HG02571 (cell line): ENCODE measurements at regions not wholly inside any gene's neighbourhood (a gene's known extent, or its start where the extent isn't known, plus 50 kb on each side); places are given as distances from the start of the nearest gene placed in this dataset.
"Not testable (repeated sequence)": the region's sequence is repeated elsewhere in the genome, so short reads cannot be mapped to it uniquely, and the experiment has no call there.

Source experiments
- ATAC-seq: cut with Tn5 transposase; IDR thresholded peaks from one replicate; pipeline ENCODE4 v1.9.1; 2021; ENCODE audit warnings: mild to moderate bottlenecking, moderate library complexity; ENCODE audit not compliant: unreplicated experiment

DNA sequence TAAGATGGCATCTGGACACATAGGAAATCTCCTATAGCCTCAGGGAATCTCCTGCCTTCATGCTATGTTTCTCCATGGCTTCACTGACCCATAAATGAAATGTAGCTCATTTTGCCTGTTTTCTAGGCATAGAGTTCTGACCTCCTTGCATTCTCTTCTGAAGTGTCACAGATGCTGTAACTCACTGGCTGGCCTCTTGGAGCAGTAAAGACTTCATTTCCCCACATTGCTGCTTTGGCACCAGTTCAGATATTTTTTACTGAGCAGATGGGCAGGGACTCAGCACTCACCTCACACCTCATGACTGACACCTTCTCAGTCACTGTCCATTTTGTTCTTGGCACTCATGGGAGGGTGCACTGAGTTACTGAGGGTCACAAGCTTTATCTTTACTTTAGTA, 286.7 kb upstream of the TGFBR2 start:
- peak; percentile 72 for ATAC-seq

DNA sequence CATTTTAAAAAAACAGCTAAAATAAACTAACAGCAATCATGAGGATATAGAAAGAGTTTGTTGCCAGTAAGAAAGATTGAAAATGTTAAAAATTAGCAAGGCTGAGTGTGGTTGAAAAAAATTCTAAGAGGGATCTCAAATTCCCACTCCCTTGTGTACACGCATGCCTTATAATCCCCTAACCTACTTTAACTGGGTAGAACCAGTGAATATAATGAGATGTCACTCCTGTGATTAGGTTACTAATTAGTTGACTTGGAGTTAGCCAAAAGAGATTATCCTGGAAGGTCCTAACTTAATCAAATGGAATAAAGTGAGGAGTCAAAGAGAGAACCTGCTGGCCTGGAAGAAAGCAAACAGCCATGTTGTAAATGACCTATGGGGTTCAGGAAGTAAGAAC, 286.0 kb upstream of the TGFBR2 start:
- no peak for ATAC-seq

DNA sequence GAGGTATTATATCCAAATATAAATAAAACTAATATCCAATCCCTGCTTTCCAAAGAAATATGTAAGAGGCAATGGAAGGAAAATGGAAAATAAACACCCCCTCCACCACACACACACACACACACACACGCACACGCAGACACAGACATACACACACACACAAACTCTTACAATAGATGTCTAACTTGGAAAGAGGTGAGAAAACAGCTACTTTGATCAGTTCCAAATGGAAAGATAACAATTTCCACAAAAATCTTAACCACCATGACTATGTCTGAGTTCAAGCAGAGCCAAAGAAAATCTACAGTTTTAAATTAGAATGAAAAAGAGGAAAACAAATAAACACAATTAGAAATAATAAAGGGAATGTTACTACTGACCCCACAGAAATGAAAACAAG, 285.3 kb upstream of the TGFBR2 start:
- no peak for ATAC-seq

DNA sequence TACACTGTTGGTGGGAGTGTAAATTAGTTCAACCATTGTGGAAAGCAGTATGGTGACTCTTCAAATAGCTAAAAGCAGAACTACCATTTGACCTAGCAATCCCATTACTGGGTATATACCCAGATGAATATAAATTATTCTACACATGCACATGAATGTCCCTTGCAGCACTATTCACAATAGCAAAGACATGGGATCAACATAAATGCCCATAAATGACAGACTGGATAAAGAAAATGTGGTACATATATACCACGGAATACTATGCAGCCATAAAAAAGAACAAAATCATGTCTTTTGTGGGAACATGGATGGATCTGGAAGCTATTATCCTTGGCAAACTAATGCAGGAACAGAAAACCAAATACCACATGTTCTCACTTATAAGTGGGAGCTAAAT, 282.8 kb upstream of the TGFBR2 start:
- ATAC-seq, result not testable (repeated sequence)

DNA sequence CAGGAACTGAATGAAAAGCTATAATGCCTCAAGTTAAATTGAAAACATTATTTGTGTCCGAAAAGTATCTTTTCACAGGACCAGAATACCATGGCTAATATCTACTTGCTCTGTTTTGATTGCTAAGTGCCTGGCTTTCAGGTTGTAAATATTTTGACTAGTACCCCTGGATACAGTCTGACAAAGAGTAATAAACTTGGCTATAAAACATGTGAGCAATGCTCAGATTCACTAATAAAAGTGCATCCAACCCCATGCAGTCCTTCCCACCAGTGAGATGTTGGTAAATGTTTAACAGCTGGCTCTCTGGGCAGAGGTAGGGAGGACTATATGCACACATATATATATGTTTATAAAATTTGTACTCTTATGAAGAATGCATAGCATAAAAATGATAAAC, 281.8 kb upstream of the TGFBR2 start:
- no peak for ATAC-seq

DNA sequence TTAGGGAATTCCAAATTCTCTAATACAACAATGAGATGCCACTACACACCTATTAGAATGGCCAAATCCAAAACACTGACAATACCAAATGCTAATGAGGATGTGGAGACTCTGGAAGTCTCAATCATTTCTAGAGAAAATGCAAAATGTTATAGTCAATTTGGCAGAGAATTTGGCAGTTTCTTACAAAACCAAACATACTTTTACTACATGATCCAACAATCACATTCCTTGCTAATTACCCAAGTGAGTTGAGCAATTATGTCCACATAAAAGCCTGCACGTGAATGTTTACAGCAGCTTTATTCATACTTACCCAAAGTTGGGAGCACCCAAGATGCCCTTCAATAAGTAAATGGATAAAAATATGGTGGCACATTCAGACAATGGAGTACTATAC, 278.4 kb upstream of the TGFBR2 start:
- ATAC-seq, result not testable (repeated sequence)

DNA sequence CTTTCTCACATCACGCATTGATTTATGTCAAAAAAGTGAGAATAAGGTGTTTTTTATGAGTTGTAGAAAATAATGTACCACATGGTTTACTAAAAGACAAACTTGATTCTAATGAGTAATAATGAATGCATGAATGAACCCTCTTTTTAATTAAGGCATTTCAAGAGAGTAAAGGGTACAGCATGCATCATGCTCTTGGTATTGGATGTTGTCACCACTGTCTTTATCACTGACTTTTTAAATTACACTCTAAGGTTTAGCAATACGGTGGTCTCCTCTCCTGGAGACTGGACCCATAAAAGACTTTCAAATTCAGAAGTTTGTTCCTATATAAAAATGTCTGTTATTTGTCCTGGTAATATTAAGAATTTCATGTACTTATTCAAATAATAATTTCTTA, 277.5 kb upstream of the TGFBR2 start:
- ATAC-seq, result not testable (repeated sequence)

DNA sequence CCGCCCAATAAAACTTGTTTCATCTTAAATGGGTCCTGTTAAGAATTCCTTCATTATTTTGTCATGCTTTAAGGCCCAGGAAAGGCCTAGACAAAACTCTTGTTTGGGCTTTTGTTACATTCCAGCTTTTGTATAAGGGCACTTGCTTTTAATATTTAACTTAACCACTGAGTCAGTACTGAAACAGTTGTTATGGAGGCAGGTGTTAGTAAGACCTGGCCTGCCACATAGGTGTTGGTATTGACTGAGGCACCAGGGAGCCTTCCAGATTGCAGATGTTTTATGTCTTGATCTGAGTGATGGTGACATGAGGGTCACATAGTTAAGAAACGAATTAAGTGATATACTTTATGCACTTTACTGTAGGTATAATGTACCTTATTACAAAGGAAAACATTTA, 274.9 kb upstream of the TGFBR2 start:
- no peak for ATAC-seq

DNA sequence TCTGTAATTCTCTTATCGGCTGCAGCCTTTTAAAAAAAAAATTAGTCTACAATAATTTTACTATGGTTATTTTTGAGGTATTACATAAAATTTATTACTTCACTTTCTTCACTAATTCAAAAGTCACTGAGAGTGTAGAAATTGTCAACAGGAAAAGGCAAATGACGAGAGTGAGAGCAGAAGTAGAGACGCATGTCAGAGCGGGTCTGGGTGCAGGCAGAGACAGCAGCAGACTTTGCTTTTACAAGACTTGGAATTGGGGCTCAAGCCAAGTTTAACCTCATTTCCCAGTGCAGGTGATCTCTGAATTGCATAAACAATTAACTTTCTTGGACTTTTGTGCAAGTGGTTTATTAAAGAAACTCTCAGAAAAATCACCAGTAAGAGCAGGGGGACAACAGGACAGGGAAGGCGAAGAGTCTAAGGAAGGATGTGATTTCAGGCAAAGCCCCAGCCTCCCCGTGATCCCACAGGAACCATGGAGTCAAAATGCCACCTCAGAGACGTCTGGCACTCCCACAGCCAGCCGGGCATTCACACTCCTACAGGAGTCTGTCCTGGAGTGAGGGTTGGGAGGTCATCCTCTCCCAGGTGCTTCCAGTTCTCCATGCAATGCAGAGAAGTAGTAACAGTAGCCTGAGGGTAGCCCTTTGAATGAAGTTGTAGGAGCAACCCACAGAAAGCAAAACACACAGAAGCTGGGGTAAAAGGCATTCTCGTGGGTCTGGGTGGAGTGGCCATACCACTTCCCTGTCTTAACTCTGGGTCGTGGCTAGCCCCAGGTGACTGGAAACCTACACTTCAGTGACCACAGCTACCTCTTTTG, 274.0 kb upstream of the TGFBR2 start:
- ATAC-seq, result no peak

DNA sequence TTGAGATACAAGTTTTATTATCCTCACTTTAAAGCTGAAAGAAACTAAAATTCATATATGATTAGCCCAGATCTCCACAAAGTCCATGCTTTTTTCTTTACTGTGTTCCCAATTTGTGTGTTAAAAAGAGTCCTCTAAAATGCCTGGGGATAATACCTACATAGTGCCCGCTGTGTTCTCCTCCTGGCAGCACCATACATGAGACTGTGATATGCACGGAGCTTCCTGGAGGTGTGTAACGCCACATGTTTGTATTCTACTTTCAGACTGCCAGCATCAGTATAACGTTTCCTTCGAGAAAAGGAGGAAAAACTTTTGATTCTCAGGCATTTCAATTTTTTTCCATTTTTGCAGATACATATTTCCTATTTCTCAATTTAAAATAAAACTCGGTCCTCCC, 273.3 kb upstream of the TGFBR2 start:
- no peak for ATAC-seq

DNA sequence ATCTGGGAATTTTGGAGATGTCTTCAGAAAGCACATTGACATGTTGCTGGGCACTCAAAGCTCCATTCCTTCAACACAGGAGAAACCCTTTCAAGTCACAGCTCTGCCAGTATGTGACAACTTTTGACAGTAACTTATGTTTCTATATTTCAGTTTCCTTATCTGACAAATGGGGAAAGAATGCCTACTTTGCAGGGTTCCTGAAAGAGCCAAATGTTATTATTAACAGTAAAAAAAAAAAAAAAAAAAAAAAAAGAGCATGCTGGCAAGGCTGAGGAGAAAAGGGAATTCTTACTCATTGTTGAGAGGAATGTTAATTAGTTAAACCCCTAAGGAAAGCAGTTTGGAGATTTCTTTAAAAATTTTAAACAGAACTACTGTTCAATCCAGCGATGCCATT, 272.5 kb upstream of the TGFBR2 start:
- no peak for ATAC-seq

DNA sequence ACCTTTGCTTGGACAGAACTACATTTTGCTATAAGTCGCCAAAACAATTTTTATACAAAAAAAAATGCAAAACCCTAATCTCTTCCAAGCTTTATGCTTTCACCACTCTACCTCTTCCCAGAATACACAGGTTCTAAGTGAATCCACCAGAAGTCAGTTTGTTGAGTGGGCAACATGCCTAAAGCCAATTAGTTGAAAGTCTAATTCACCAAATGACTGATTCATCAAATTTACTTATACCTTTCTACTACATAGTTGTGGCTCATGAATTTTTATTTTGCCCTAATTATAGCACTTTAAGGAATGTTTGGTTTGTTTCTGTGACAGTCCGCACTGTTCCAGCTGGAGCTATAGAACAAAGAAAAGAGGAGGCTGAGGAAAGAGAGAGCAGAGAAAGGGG, 265.9 kb upstream of the TGFBR2 start:
- no peak for ATAC-seq

DNA sequence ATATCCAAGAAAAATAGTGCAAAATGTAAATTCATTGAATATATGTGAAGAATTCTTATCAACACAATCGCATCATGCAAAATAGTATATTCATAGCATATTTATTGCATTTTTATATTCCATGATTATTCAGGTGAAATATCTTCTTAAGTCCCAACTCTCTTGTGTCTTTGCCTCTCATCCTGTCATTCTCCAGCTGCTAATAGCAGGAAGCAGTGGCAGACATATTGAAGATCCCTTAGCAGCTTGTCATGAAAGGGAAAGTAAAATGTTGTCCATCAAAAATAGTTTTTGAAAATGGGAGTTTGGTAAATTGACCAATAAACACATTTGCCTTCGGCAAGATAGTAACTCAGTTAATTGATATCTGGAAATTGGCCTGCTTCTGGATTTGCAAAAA, 265.3 kb upstream of the TGFBR2 start:
- ATAC-seq, result no peak

DNA sequence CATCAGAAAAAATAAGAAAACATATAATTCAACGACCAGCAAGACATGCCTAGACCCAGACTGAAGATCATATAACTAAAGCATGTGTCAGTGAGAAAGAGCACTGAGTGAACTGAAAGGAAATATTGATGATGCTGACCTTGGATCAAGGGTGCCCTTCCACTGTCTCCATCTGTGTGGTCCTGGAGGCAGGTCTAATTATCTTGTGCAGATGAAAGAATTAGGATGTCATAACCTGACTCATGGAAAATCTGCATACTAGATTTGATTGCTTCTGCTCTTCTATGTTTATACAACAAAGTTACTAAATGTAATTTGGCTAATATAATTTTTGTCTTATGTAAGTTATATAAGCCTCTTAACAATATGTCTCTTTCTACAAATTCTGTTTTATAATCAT, 264.6 kb upstream of the TGFBR2 start:
- ATAC-seq, result no peak

DNA sequence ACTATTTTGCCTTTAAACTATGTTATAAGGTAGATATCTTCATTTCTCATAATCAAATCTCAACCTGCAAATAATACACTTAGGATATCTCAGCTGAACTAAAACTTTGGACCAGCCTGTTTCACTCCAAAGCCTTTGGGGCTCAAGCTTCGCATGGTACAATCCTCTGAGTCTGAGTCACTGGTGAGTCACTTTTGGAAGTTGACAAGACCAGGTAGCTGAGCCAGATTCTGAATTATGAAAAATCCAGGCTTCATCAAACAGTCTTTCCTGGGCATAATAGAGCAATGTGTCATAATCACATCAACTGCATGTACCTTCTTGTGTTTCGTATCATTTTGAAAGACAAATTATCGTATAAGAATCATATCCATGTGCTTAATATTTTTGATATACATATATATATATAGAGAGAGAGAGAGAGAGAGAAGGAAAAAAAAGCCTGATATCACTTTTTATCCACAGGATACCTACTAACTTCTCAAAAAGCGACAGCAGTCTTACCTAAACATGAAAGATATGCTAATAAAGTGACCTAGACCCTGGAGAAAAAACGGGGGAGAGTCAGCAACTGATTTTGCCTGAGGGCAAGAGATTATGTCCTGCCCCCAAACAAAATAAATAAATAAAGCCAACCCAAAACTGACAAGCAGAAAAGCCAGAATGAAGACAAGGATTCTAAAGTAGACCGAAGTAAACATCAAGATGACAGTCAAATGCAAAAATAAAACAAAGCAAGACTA, 263.9 kb upstream of the TGFBR2 start:
- ATAC-seq, result no peak

DNA sequence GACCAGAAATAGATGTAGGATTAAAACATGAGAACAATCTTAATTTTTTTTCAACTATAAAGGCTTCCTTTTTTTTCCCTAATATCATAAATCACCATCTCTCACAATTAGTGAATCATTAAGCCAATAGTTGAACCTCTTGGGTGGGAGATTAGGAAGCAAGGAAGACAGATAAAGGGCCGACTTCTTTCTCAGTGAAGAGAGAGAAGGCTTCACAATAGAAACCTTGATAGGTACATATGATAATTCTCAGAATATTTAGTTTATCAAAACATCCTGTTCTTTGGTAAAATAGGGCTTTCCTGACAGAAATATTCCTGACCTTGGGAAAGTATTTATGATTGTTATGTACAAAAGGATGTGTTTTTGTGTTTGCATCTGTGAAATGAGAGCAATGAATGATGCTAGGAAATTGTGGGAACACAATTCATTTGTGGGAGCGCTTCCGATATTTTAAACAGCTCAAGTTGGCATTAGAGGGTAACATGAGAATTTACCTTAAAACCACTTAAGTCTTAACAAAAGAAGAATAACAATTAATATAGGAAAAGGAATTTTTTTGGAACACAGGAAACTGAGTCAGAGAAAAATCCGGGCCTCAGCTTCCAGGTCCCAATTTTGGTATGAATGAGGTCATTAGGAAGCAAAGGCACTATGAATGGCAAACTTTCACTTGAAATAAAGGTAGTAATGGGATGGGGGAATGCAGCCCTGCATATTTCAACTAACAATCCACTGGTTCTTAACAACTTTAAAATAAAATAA, 263.2 kb upstream of the TGFBR2 start:
- ATAC-seq, result no peak

DNA sequence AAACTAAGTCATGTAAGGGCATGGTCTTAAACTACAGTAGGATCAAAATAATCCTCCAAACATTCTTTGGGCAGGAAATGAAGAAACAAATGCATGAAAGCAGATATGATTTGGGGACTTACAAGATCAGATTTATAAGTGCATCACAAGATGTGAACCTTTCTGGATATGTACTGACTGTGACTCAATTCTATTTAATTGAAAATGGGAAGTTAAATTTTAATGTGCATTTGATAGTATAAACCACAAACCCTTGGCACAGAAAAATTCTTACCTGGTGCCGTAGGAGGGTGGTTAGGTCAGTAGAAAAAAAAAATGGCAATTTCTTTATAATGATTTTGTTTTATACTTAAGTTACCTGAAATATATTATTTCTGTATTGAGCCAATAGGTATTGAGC, 262.5 kb upstream of the TGFBR2 start:
- ATAC-seq, result no peak

DNA sequence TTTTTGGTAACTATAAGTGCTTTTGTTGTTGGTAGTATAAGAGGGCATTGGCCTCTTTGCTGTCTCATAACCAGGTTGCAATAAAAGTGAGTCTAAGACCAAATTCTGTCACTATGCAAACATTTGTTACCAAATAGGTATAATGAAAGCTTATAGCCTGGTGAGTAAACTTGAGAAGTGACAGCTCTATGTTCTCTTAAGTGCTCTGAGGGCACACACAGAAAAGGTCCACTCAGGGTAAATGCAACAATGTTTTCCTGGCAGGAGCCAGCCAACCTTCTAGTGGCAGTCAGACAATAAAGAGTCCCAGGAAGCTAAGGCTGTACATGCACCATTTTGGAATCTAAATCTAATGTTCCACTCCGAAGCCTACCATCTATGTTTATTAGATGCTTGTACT, 262.1 kb upstream of the TGFBR2 start:
- ATAC-seq, result no peak

DNA sequence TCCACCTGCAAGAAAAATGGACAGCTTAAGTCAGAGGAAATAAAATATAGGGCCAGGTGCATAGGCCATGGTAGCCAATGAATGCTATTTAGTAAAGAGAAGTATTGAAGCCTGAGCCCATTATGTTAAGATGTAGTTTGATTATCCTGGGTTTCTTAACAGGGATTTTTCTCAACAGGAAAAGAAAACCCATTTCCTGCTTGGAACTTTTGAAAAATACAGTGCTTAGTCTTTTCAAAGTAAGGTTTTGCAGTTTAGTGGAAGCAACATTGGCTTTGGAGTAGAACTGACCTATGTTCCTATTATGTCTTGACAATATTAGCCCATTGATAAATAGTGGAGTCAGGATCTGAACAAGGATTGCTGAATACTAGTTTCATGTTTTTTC, 259.5 kb upstream of the TGFBR2 start:
- ATAC-seq, result no peak

DNA sequence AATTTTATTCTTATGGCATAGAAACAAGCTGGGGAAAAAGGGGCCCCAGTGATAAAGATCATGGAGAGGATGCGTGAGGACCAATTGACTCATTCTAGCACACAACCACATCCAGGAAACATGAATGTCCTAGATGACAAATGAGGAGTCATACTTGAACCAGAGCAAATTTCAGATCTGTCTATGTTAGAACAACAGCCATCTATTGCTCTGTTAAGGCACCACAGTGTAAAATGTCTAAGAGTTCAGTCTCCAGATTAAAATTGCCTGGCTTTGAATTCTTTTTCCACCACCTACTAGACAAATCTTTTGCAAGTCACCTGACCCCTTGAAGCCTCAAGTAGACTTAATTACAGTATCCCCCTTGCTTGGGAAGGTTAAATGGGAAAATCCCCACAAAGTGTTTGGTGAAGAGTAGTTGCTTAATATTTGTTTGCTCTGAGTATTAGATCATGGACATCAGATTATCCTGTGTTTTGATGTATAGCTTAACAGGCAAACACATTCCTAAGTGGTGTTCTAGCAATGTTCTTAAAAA, 258.7 kb upstream of the TGFBR2 start:
- ATAC-seq, result peak; percentile 68

DNA sequence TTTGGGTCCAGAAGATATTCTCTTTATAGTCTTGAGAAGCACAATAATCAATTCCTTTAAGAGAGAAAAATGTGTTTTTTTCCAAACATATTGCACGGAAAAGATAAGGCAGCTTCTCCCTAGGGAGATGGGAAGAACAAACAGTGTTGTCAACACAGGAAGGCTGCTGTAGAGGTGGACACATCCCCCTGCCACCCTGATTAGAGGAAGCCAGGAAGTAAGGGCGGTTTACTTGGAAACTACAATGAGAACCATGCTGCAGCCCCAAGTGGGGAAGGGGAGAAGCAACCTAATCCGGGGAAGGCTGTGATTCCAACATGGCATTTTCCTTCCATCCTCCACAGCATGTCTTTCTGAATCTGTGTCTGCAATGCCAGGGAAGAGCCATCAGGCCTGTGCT, 256.9 kb upstream of the TGFBR2 start:
- ATAC-seq, result no peak

DNA sequence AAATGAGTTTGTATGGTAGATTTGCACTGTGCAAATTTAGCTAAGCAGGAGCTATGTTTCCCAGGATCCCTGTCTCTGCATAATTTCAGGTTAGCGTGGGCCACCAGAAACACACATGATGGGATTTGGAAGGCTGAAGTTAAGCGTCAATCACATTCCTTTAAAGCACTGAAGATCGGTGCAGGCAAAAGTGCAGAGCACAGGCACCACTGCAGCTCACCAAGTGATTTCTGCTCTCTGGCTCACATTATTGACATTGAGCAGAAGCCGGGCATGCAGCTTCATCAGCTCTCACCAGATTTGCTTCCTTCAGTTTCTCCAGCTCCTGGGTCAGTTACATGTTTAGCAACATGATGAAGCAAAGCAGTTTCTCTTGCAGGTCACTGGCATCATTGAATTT, 256.4 kb upstream of the TGFBR2 start:
- ATAC-seq, result no peak
